HG02840 (cell line): ENCODE measurements at regions not wholly inside any gene's neighbourhood (a gene's known extent, or its start where the extent isn't known, plus 50 kb on each side); places are given as distances from the start of the nearest gene placed in this dataset.

Source experiments
- ATAC-seq: cut with Tn5 transposase; IDR thresholded peaks from one replicate; pipeline ENCODE4 v1.9.1; 2021; ENCODE audit warnings: mild to moderate bottlenecking, moderate library complexity, moderate number of reproducible peaks; ENCODE audit not compliant: unreplicated experiment, low FRiP score

GRCh38 chr1:234731569-234732085 lies 121.6 kb upstream of the IRF2BP2 start:
- peak; percentile 15 for ATAC-seq

- ATAC-seq: peak; percentile 57
These were observed 121.0 kb upstream of the IRF2BP2 start for GRCh38 chr1:234730770-234731568.

- ATAC-seq: no peak
These were observed 120.4 kb upstream of the IRF2BP2 start for GRCh38 chr1:234730475-234730769.

GRCh38 chr1:234729561-234730474 lies 119.8 kb upstream of the IRF2BP2 start:
- ATAC-seq: no peak

GRCh38 chr1:234728740-234729139 lies 118.8 kb upstream of the IRF2BP2 start:
- no peak for ATAC-seq

GRCh38 chr1:234727018-234727940 lies 117.3 kb upstream of the IRF2BP2 start:
- no peak for ATAC-seq

GRCh38 chr1:234726359-234726943 lies 116.5 kb upstream of the IRF2BP2 start:
- no peak for ATAC-seq

GRCh38 chr1:234725177-234726132 lies 115.5 kb upstream of the IRF2BP2 start:
- no peak for ATAC-seq

GRCh38 chr1:234724516-234725176 lies 114.7 kb upstream of the IRF2BP2 start:
- peak; percentile 13 for ATAC-seq

- no peak for ATAC-seq
These were observed 113.1 kb upstream of the IRF2BP2 start for GRCh38 chr1:234722904-234723720.

- no peak for ATAC-seq
These were observed 112.3 kb upstream of the IRF2BP2 start for GRCh38 chr1:234722270-234722704.

GRCh38 chr1:234721476-234722269 lies 111.7 kb upstream of the IRF2BP2 start:
- ATAC-seq: no peak

- ATAC-seq: no peak
These were observed 110.9 kb upstream of the IRF2BP2 start for GRCh38 chr1:234720709-234721441.

- ATAC-seq: no peak
These were observed 109.7 kb upstream of the IRF2BP2 start for GRCh38 chr1:234719454-234720251.
